CD4-positive, CD25-positive, alpha-beta regulatory T cell (primary cell): ENCODE measurements at regions not wholly inside any gene's neighbourhood (a gene's known extent, or its start where the extent isn't known, plus 50 kb on each side); places are given as distances from the start of the nearest gene placed in this dataset.
A peak's percentile ranks its signal among the peaks of the same experiment; 100 is the strongest.

Experiments used
- ATAC-seq, 2 donors: fragments of 150-1000 bp; cut with Tn5 transposase; one replicate each; pipeline ENCODE4 v1.10.0; 2021; ENCODE audit warnings: low read depth in 2 of 2, moderate number of reproducible peaks in 2 of 2, moderate library complexity in 1 of 2
- DNase-seq, 3 donors: peaks; one replicate each; pipeline versions ENCODE4 v3.0.0 to v3.0.0-alpha.2; 2012 to 2022; ENCODE audit warnings: mixed read lengths in 1 of 3
- H3K27ac ChIP-seq: one replicate; pipeline ENCODE4 v1.7.0; 2013; ENCODE audit warnings: mild to moderate bottlenecking, low read length; ENCODE audit not compliant: insufficient read depth, poor library complexity, severe bottlenecking
- H3K27me3 ChIP-seq: one replicate; pipeline ENCODE4 v1.7.0; 2013; ENCODE audit warnings: low read length; ENCODE audit not compliant: control insufficient read depth, insufficient read depth
- H3K36me3 ChIP-seq: one replicate; pipeline ENCODE4 v1.7.0; 2013; ENCODE audit warnings: mild to moderate bottlenecking, low read length, moderate library complexity; ENCODE audit not compliant: control insufficient read depth, insufficient read depth
- H3K4me1 ChIP-seq: 2 replicates; pipeline ENCODE4 v1.7.0; 2013; ENCODE audit warnings: mild to moderate bottlenecking, low read length; ENCODE audit not compliant: insufficient read depth, control insufficient read depth, poor library complexity, severe bottlenecking
- H3K4me3 ChIP-seq: one replicate; pipeline ENCODE4 v1.7.0; 2013; ENCODE audit warnings: low read depth, mild to moderate bottlenecking, low read length, moderate library complexity
- H3K9me3 ChIP-seq, 2 experiments: 1 replicate in 1 of 2; 2 replicates in 1 of 2; pipeline ENCODE4 v1.7.0; 2013; ENCODE audit warnings: low read length in 2 of 2, mild to moderate bottlenecking in 1 of 2, moderate library complexity in 1 of 2; ENCODE audit not compliant: control insufficient read depth in 2 of 2
- H3K27ac Mint-ChIP-seq, 3 donors: one replicate each; pipeline ENCODE4 v1.8.0; 2020 to 2022; ENCODE audit warnings: mild to moderate bottlenecking in 3 of 3, mixed read lengths in 3 of 3, moderate library complexity in 2 of 3
- H3K27me3 Mint-ChIP-seq: one replicate; pipeline ENCODE4 v1.8.0; 2022; ENCODE audit warnings: mild to moderate bottlenecking, mixed read lengths
- H3K36me3 Mint-ChIP-seq: one replicate; pipeline ENCODE4 v1.8.0; 2020; ENCODE audit warnings: mixed read lengths
- H3K4me1 Mint-ChIP-seq, 4 donors: one replicate each; pipeline ENCODE4 v1.8.0; 2020 to 2022; ENCODE audit warnings: mixed read lengths in 4 of 4, mild to moderate bottlenecking in 1 of 4
- H3K4me3 Mint-ChIP-seq, 4 donors: one replicate each; pipeline ENCODE4 v1.8.0; 2020 to 2022; ENCODE audit warnings: mild to moderate bottlenecking in 4 of 4, mixed read lengths in 4 of 4, moderate library complexity in 3 of 4
- H3K9me3 Mint-ChIP-seq, 7 donors: one replicate each; pipeline ENCODE4 v1.8.0; 2020 to 2022; ENCODE audit warnings: mixed read lengths in 7 of 7, mild to moderate bottlenecking in 3 of 7, moderate library complexity in 2 of 7

GRCh38 chr22:27329131-27329850 lies 472.3 kb downstream of the MN1 start:
- Mint-ChIP-seq H3K4me3 (peak overlapping the region in 1 of 4 donors; percentile 54), H3K27ac (no peak overlapping the region), H3K36me3 (no peaks in the 10 kb centered on the region), H3K9me3 (peaks cover 0 to 3% (median 0%) of the 10 kb centered on the region in 7 donors), H3K27me3 (peaks cover 5% of the 10 kb centered on the region), H3K4me1 (no peaks in the 10 kb centered on the region)
- Histone ChIP-seq H3K27me3 (no peaks in the 10 kb centered on the region), H3K4me3 (no peak overlapping the region), H3K4me1 (no peaks in the 10 kb centered on the region), H3K9me3 (no peaks in the 10 kb centered on the region), H3K27ac (no peak overlapping the region), H3K36me3 (no peaks in the 10 kb centered on the region)
- DNase-seq: no peak
- peak in 1 of 2 donors; percentile 34 for ATAC-seq

- ATAC-seq (no peak), DNase-seq (no peak)
- Mint-ChIP-seq H3K4me1 (no peaks in the 10 kb centered on the region), H3K36me3 (no peaks in the 10 kb centered on the region), H3K4me3 (no peak overlapping the region), H3K9me3 (peaks cover 0 to 3% (median 0%) of the 10 kb centered on the region in 7 donors), H3K27me3 (peaks cover 5% of the 10 kb centered on the region), H3K27ac (no peak overlapping the region)
- Histone ChIP-seq H3K27ac (no peak overlapping the region), H3K4me1 (no peaks in the 10 kb centered on the region), H3K27me3 (no peaks in the 10 kb centered on the region), H3K4me3 (no peak overlapping the region), H3K9me3 (no peaks in the 10 kb centered on the region), H3K36me3 (no peaks in the 10 kb centered on the region)
These were observed 471.4 kb downstream of the MN1 start for GRCh38 chr22:27329966-27330645.

GRCh38 chr22:27331526-27332281 lies 469.9 kb downstream of the MN1 start:
- no peak for ATAC-seq
- Mint-ChIP-seq H3K4me3 (no peak overlapping the region), H3K36me3 (no peaks in the 10 kb centered on the region), H3K27ac (peak overlapping the region in 1 of 3 donors; percentile 2), H3K27me3 (peaks cover 9% of the 10 kb centered on the region), H3K4me1 (no peaks in the 10 kb centered on the region), H3K9me3 (peaks cover 0 to 2% (median 0%) of the 10 kb centered on the region in 7 donors)
- no peak for DNase-seq
- H3K27me3 ChIP-seq: no peaks in the 10 kb centered on the region
- no peak overlapping the region for H3K27ac ChIP-seq
- no peaks in the 10 kb centered on the region for H3K4me1 ChIP-seq
- H3K4me3 ChIP-seq: no peak overlapping the region
- H3K9me3 ChIP-seq: no peaks in the 10 kb centered on the region
- H3K36me3 ChIP-seq: no peaks in the 10 kb centered on the region

GRCh38 chr22:27335102-27335660 lies 466.4 kb downstream of the MN1 start:
- DNase-seq (no peak), ATAC-seq (no peak)
- H3K4me3 ChIP-seq: no peak overlapping the region
- Mint-ChIP-seq H3K27ac (no peak overlapping the region), H3K36me3 (no peaks in the 10 kb centered on the region), H3K9me3 (peaks cover 0 to 2% (median 0%) of the 10 kb centered on the region in 7 donors), H3K4me1 (no peaks in the 10 kb centered on the region), H3K4me3 (no peak overlapping the region), H3K27me3 (peaks cover 4% of the 10 kb centered on the region)
- no peaks in the 10 kb centered on the region for H3K4me1 ChIP-seq
- H3K36me3 ChIP-seq: no peaks in the 10 kb centered on the region
- H3K27ac ChIP-seq: no peak overlapping the region
- no peaks in the 10 kb centered on the region for H3K27me3 ChIP-seq
- H3K9me3 ChIP-seq: no peaks in the 10 kb centered on the region

- no peak for ATAC-seq
- H3K36me3 Mint-ChIP-seq: no peaks in the 10 kb centered on the region
- H3K4me3 Mint-ChIP-seq: no peak overlapping the region
- Histone ChIP-seq H3K36me3 (no peaks in the 10 kb centered on the region), H3K9me3 (no peaks in the 10 kb centered on the region), H3K27me3 (no peaks in the 10 kb centered on the region), H3K4me3 (no peak overlapping the region), H3K4me1 (no peaks in the 10 kb centered on the region), H3K27ac (no peak overlapping the region)
- H3K4me1 Mint-ChIP-seq: no peaks in the 10 kb centered on the region
- no peak overlapping the region for H3K27ac Mint-ChIP-seq
- H3K9me3 Mint-ChIP-seq: peaks cover 0 to 1% (median 0%) of the 10 kb centered on the region in 7 donors
- no peak for DNase-seq
- peaks cover 8% of the 10 kb centered on the region for H3K27me3 Mint-ChIP-seq
These were observed 465.1 kb downstream of the MN1 start for GRCh38 chr22:27336151-27337090.

GRCh38 chr22:27337676-27338075 lies 463.9 kb downstream of the MN1 start:
- DNase-seq: no peak
- Histone ChIP-seq H3K36me3 (no peaks in the 10 kb centered on the region), H3K27me3 (no peaks in the 10 kb centered on the region), H3K9me3 (no peaks in the 10 kb centered on the region), H3K4me1 (no peaks in the 10 kb centered on the region), H3K4me3 (no peak overlapping the region), H3K27ac (no peak overlapping the region)
- Mint-ChIP-seq H3K4me3 (no peak overlapping the region), H3K4me1 (no peaks in the 10 kb centered on the region), H3K9me3 (peaks cover 0 to 1% (median 0%) of the 10 kb centered on the region in 7 donors), H3K27ac (no peak overlapping the region), H3K27me3 (peaks cover 8% of the 10 kb centered on the region), H3K36me3 (no peaks in the 10 kb centered on the region)
- no peak for ATAC-seq

GRCh38 chr22:27340047-27340446 lies 461.5 kb downstream of the MN1 start:
- DNase-seq (no peak), ATAC-seq (no peak)
- Histone ChIP-seq H3K27me3 (no peaks in the 10 kb centered on the region), H3K4me3 (no peak overlapping the region), H3K4me1 (no peaks in the 10 kb centered on the region), H3K9me3 (no peaks in the 10 kb centered on the region), H3K36me3 (no peaks in the 10 kb centered on the region), H3K27ac (no peak overlapping the region)
- H3K4me3 Mint-ChIP-seq: no peak overlapping the region
- H3K4me1 Mint-ChIP-seq: no peaks in the 10 kb centered on the region
- no peaks in the 10 kb centered on the region for H3K36me3 Mint-ChIP-seq
- peaks cover 20% of the 10 kb centered on the region for H3K27me3 Mint-ChIP-seq
- peaks cover 0 to 6% (median 0%) of the 10 kb centered on the region in 7 donors for H3K9me3 Mint-ChIP-seq
- H3K27ac Mint-ChIP-seq: no peak overlapping the region
